Mammary epithelial cell (primary cell): ENCODE measurements at regions not wholly inside any gene's neighbourhood (a gene's known extent, or its start where the extent isn't known, plus 50 kb on each side); places are given as distances from the start of the nearest gene placed in this dataset.

ENCODE experiments used
- CTCF ChIP-seq, 2 donors: IDR thresholded peaks in 1 of 2; conservative IDR thresholded peaks in 1 of 2; 2 replicates each; pipeline ENCODE4 v1.5.1; 2011 to 2012; ENCODE audit warnings: inconsistent platforms in 2 of 2, low read length in 2 of 2, mild to moderate bottlenecking in 2 of 2, control low read depth in 1 of 2, low read depth in 1 of 2; ENCODE audit not compliant: insufficient read depth in 1 of 2; ENCODE audit errors: extremely low read depth in 1 of 2
- EZH2 ChIP-seq: IDR thresholded peaks from 2 replicates; pipeline ENCODE4 v1.6.1; 2012; ENCODE audit warnings: low read length, inconsistent platforms, borderline replicate concordance

DNA sequence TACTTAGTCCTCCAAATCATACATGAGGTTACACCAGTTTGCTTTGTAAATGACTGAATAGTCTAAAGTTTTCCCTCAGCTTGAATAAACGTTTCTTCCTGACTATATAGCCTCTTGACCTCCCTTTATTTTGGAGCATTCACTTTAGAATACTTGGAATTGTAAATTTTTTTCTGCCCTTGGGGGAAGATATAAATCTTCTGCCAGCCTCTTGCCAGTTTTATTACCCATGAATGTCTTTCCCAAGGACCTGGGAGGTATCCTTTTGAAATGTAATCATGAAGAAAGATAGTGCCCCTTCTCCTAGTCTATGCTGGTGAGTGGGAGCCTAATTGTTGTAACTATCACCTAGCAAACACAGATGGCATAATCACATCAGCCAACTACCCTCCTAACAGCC lies 2033.9 kb upstream of the PCDH20 start:
- TF ChIP-seq CTCF (conservative IDR thresholded peaks at IDR 0.05 in 1 of 2, IDR thresholded peaks at IDR 0.05 in 1 of 2; ENCODE audit: extremely low read depth in 1 of 2, insufficient read depth in 1 of 2, low read depth in 1 of 2, low read length in 2 of 2) (no peak), EZH2 (no peak)
